Stomach (tissue), 4 donors: ENCODE measurements at regions not wholly inside any gene's neighbourhood (a gene's known extent, or its start where the extent isn't known, plus 50 kb on each side); places are given as distances from the start of the nearest gene placed in this dataset.

Experiments
- CTCF ChIP-seq, 7 experiments: fragments of 450-650 bp in 4 of 7; fragments of 200-600 bp in 3 of 7; sonication (generic) in 3 of 7; IDR thresholded peaks; one replicate each; pipeline ENCODE4 v1.5.1; 2016 to 2019; ENCODE audit warnings: antibody characterized with exemption in 7 of 7, control low read depth in 2 of 7, mild to moderate bottlenecking in 1 of 7
- POLR2AphosphoS5 ChIP-seq, 3 donors: sonication (generic); formaldehyde crosslinking; IDR thresholded peaks; one replicate each; pipeline ENCODE4 v1.6.1; 2016; ENCODE audit warnings: antibody characterized with exemption in 3 of 3

- TF ChIP-seq CTCF (IDR thresholded peaks at IDR 0.05) (no peak), POLR2AphosphoS5 (IDR thresholded peaks at IDR 0.05) (no peak)
Measured at GRCh38 chr6:54503144-54503543, 194.9 kb downstream of the TINAG start.
